Islet of Langerhans (tissue), 1 donor: ENCODE measurements at regions not wholly inside any gene's neighbourhood (a gene's known extent, or its start where the extent isn't known, plus 50 kb on each side); places are given as distances from the start of the nearest gene placed in this dataset.
"Not testable (repeated sequence)": the region's sequence is repeated elsewhere in the genome, so short reads cannot be mapped to it uniquely, and the experiment has no call there.

Experiments
- FAIRE-seq: peaks from one replicate; lab custom pipeline; 2011; peaks lifted over from hg19 to GRCh38; lab: Jason Lieb, UNC

DNA sequence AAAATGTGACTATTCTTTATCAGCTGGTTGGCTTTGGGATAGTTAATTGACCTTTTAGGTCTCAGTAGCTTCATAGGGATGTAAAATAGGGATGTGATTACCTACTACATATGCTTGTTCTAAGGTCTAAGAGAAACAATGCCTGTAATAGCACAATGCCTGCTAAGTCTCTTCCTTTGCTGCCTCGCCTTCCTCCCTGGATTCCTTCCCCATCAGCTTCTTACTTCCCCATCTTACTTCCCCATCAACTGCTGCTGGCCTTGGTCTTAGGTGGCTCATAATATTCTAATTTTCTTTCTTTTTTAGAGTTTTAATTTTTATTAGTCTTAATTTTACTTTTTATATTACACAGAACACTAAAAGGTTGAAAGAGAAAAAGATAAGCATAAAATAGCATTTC, 59.2 kb upstream of the GOT2 start:
- FAIRE-seq: no peak

DNA sequence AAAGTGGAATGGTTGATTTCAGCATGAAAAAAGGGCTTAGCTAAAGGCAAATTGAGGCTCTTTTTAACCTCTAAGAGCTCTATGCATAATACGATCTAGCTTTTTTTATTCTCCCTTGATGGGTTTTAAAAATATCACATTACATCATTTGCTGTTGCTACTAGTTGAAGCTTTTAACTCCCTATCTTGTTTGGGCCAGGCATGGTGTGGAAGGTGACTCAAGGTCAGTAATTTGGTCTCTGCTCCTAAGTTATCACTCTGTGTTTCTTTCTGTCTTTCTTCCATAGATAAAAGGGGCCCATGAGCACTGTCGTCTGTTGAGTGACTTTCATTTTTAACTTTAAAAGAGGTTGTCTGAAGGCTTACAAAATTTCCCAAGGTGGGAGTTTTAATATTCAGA, 58.1 kb upstream of the GOT2 start:
- FAIRE-seq: no peak

DNA sequence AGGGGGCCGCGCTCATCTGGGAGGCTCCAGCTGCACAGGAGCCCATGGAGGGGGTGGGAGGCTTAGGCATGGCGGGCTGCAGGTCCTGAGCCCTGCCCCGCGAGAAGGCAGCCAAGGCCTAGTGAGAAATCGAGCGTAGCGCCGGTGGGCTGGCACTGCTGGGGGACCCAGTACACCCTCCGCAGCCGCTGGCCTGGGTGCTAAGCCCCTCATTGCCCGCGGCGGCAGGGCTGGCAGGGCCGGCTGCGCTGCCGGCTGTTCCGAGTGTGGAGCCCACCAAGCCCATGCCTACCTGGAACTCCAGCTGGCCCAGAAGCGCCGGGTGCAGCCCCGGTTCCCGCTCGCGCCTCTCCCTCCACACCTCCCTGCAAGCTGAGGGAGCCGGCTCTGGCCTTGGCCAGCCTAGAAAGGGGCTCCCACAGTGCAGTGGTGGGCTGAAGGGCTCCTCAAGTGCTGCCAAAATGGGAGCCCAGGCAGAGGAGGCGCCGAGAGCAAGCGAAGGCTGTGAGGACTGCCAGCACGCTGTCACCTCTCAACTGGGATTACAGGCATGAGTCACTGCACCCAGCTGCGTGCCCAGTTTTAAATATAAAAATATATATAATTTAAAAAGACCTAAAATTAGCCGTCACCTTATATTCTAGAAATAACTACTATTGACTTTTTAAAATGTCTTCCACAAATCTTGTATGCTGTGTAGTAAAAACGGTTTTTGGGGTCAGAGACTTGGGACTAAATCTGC, 56.9 kb upstream of the GOT2 start:
- FAIRE-seq: not testable (repeated sequence)

DNA sequence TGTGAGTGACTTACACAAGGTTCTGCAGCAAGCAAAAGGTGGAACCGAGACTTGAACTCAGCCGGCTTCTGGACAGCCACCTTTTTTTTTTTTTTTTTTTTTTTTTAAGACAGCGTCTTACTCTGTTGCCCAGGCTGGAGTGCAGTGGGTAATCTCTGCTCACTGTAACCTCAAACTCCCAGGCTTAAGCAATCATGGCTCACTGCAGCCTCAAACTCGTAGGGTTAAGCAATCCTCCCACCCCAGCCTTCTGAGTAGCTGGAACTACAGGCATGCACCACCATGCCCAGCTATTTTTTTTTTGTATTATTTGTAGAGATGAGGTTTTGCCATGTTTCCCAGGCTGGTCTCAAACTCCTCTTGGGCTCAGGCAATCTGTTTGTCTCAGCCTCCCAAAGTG, 55.2 kb upstream of the GOT2 start:
- FAIRE-seq: no peak
